GM12873 (cell line): ENCODE measurements at regions not wholly inside any gene's neighbourhood (a gene's known extent, or its start where the extent isn't known, plus 50 kb on each side); places are given as distances from the start of the nearest gene placed in this dataset.

Source experiments
- TF ChIP-seq, protein P1 (sequence below): IDR thresholded peaks from 2 replicates; pipeline ENCODE4 v1.5.1; 2012; ENCODE audit warnings: low read depth, mild to moderate bottlenecking, moderate library complexity, low read length, control low read depth; ENCODE audit not compliant: insufficient read depth; ENCODE audit errors: missing control alignments

DNA sequence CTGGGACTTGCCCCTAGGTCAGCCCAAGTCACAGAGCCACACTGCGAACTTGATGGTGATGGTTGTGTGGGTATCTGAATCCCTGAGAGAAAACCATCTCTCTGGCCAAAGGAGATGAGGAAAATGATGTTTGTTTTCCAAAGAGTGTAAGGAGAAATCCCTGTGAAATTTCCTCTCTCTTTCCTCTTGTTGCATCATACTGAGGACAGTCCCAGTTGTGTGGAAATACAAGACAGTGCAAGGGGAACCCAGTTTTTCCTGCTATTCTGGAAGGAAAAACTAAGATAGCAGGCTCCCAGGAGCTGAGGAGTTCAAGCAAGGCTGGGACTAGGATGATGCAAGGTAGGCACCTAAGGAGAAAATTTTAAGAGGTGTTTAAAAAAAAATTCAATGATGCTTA is 86.8 kb upstream of the TOM1L1 start:
- TF ChIP-seq, protein P1, sequence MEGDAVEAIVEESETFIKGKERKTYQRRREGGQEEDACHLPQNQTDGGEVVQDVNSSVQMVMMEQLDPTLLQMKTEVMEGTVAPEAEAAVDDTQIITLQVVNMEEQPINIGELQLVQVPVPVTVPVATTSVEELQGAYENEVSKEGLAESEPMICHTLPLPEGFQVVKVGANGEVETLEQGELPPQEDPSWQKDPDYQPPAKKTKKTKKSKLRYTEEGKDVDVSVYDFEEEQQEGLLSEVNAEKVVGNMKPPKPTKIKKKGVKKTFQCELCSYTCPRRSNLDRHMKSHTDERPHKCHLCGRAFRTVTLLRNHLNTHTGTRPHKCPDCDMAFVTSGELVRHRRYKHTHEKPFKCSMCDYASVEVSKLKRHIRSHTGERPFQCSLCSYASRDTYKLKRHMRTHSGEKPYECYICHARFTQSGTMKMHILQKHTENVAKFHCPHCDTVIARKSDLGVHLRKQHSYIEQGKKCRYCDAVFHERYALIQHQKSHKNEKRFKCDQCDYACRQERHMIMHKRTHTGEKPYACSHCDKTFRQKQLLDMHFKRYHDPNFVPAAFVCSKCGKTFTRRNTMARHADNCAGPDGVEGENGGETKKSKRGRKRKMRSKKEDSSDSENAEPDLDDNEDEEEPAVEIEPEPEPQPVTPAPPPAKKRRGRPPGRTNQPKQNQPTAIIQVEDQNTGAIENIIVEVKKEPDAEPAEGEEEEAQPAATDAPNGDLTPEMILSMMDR = no peak

DNA sequence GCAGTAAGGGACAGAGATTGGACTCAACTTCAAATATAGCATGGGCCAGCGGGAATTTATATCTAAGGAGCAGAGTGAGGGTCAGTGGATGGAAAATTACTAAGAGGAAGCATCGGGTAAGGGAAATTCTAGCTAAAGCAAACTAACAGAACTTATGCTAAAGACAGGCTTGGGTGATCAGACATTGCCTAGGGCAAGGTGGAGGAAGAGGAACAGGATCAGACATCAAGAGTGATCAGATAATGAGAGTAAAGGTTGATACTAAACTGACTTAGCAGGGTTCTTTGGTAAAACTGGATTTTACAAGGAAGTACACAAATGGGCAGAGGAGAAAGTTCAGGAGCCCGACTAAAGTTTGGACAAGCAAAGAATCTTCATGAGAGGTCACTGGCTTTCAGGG is 86.3 kb upstream of the TOM1L1 start:
- TF ChIP-seq, protein P1 = no peak

DNA sequence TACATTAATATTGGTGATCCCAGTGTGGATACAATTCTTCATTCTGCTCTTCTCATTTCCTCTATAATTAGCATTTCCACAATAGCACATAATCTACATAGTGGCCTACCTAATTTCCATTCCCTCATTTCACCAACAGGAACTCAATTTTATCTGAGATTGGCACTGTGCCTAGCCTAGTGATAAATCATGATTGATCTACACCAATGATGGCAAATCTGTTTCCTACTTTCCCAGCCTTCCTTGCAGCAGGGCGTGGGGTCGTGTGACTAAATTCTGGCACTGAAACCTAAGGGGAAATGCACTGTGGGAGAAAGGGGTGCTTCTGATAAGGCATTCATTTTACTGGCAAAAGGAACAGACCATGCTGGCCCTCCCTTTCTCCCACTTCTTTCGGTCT is 66.6 kb upstream of the TOM1L1 start:
- TF ChIP-seq, protein P1 = no peak

DNA sequence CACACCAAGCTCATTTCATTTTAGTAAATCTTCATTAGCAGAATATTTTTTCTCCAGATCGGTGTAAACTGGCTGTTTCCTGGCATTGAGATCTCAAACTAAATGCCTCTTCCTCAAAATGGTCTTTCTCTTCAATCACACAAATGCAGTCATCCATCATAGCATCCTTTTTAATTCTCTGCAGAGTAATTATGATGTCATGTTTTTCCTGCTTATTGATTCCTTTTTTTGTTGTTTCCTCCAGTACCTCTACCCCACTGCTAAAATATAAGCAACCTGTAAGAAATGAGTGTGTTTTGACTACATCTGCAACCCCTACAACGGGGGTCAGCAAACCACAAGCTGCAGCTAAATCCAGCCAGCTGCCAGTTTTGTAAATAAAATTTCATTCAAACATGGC is 65.6 kb upstream of the TOM1L1 start:
- TF ChIP-seq, protein P1 = no peak

DNA sequence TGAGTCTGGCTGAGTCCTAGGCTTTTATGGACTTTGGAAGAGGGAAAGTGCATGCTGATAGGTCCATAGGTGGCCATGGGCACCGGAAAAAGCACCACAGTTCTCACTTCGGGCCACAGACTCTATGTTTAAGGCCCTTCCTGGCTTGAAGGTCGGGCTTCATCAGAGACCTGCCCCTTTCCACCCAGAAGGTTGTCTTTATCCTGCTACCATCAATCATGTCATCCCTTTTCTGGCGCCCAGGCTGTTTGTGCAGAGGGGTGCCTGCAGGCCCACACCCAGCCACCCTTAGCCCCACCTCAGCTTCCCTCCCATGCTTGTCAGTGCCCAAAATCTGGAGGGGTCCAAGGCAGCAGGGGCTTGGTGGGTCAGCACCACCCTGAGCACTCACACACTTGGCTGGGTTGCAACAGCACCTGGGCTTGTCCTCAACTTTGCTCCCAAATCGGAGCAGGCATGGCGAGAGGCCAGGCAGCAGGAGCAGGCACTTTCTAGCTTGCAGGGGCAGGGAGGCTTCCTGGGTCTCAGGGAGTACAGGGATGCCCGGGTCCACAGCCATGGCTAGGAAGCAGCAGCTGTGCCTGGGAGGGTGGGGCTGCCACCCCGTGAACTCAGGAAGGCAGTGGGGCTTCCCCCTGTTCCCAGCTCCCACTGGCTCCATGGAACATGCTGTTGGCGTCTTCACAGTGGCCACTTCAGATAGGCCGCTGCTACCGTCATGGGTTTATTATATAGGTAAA is 63.8 kb upstream of the TOM1L1 start:
- TF ChIP-seq, protein P1 = no peak

DNA sequence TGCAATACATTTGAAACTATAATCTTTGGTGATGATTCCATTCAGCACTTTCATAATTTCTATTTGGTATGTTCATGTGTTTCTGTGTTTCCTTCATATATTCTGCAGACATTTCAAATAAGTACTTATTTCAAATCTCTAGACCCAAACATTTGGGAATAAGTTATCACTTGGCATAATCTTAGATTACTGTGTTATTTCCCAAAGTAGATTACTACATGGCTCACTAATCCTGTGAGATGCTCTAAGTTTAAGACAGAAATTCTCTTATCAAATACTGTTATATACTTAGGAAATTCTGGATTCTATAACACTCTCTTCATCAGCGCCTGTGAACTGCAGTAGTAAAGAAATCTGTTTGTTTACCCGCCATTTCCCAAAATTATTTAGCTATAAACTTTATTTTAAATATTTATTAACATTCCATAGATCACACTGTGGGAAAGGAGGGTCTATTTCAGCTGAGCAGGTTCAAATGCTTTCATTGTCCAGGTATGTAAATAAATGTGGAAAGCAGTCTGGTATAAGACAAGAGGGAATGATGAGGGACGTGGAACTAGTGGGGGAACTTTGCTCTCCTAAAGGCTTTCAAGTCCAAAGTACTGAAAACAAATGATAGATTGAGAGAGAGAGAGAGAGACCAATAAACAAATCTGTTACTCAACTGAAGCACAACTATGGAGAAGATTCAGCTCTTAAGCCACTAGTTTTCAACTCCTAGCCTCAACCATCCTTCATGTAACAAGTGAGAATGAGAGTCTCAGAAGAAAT is 61.8 kb upstream of the TOM1L1 start:
- TF ChIP-seq, protein P1 = no peak

DNA sequence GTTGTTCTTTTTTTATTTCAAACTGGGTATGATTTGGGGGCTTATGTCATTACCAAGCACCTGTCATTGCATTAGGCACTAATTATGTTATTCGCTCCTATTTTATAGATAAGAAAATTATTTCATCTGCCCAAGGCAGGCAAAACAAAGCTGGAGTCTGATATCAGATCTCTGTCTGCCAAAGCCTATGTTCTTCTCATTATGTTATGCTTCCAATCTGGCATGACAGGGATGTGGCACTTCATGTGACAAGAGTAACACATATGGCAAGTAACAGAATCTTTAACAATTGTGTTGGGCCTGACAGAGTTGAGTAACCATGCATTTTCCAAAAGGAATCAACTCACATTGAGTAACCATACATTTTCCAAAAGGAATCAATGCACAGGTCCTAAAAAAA is 61.2 kb upstream of the TOM1L1 start:
- TF ChIP-seq, protein P1 = no peak
